ENCODE measurements at regions not wholly inside any gene's neighbourhood (a gene's known extent, or its start where the extent isn't known, plus 50 kb on each side); places are given as distances from the start of the nearest gene placed in this dataset.

- TF ChIP-seq CTCF (conservative IDR thresholded peaks at IDR 0.05; ENCODE audit: low read depth, low read length) (no peak), MAFK (IDR thresholded peaks at IDR 0.05; ENCODE audit: low read depth, low read length) (no peak), RCOR1 (IDR thresholded peaks at IDR 0.05; ENCODE audit: insufficient replicate concordance, low read length) (no peak), SMC3 (IDR thresholded peaks at IDR 0.05; ENCODE audit: low read depth, low read length) (no peak), POLR2A (IDR thresholded peaks at IDR 0.05; ENCODE audit: low read depth, low read length) (no peak), MXI1 (IDR thresholded peaks at IDR 0.05; ENCODE audit: borderline replicate concordance, low read depth, low read length) (no peak), RAD21 (IDR thresholded peaks at IDR 0.05; ENCODE audit: low read length) (no peak), RFX5 (IDR thresholded peaks at IDR 0.05; ENCODE audit: low read depth, low read length) (no peak), NFE2L2 (IDR thresholded peaks at IDR 0.05; ENCODE audit: low read depth, low read length) (no peak)
- TF ChIP-seq, protein P1, sequence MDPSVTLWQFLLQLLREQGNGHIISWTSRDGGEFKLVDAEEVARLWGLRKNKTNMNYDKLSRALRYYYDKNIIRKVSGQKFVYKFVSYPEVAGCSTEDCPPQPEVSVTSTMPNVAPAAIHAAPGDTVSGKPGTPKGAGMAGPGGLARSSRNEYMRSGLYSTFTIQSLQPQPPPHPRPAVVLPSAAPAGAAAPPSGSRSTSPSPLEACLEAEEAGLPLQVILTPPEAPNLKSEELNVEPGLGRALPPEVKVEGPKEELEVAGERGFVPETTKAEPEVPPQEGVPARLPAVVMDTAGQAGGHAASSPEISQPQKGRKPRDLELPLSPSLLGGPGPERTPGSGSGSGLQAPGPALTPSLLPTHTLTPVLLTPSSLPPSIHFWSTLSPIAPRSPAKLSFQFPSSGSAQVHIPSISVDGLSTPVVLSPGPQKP (IDR thresholded peaks at IDR 0.05; ENCODE audit: borderline replicate concordance, low read depth, low read length), result no peak
- TF ChIP-seq, protein P2, sequence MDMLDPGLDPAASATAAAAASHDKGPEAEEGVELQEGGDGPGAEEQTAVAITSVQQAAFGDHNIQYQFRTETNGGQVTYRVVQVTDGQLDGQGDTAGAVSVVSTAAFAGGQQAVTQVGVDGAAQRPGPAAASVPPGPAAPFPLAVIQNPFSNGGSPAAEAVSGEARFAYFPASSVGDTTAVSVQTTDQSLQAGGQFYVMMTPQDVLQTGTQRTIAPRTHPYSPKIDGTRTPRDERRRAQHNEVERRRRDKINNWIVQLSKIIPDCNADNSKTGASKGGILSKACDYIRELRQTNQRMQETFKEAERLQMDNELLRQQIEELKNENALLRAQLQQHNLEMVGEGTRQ (IDR thresholded peaks at IDR 0.05; ENCODE audit: low read depth, low read length), result no peak
Measured at GRCh38 chr4:100926039-100926717, 408.4 kb upstream of the EMCN start.

All from IMR-90 (cell line).